ENCODE measurements at regions not wholly inside any gene's neighbourhood (a gene's known extent, or its start where the extent isn't known, plus 50 kb on each side); places are given as distances from the start of the nearest gene placed in this dataset.

GRCh38 chr4:34723605-34724004, 1520.7 kb downstream of the ARAP2 start:
- Histone ChIP-seq H3K9me3 (ENCODE audit: low read length) (no peaks in the 10 kb centered on the region), H3K4me3 (ENCODE audit: low read depth, low read length, poor library complexity, severe bottlenecking) (no peak overlapping the region), H3K4me1 (ENCODE audit: insufficient read depth, low read length, poor library complexity, severe bottlenecking) (no peaks in the 10 kb centered on the region), H3K36me3 (ENCODE audit: insufficient read depth, low read length) (no peaks in the 10 kb centered on the region), H3K27ac (ENCODE audit: low read depth, low read length, poor library complexity, severe bottlenecking) (no peak overlapping the region), H3K4me2 (ENCODE audit: low read length) (no peak overlapping the region), H4K20me1 (ENCODE audit: insufficient read depth, low read length) (no peaks in the 10 kb centered on the region), H3K9me2 (ENCODE audit: insufficient read depth, low read length) (no peaks in the 10 kb centered on the region), H2AFZ (ENCODE audit: low read length) (no peak overlapping the region), H3K79me2 (ENCODE audit: insufficient read depth, low read depth, low read length) (no peaks in the 10 kb centered on the region)
- intact Hi-C loops (cut with micrococcal nuclease; ENCODE audit: unreplicated experiment): no loop called here
- DNase-seq (ENCODE audit: low spot score): no peak
- CTCF ChIA-PET (ENCODE audit: unreplicated experiment): no interaction called here
- no TSS peak for BruUV-seq (replicated peaks)
- POLR2A ChIA-PET: interaction anchor here (0.5 kb wide), 1 partner anchor 697 kb away, joined by 3 read pairs; no protein-coding TSS in a partner anchor
- TF ChIP-seq EZH2phosphoT487 (IDR thresholded peaks at IDR 0.05; ENCODE audit: borderline replicate concordance, low read depth, low read length) (no peak), CTCF (conservative IDR thresholded peaks at IDR 0.05; ENCODE audit: low read length) (no peak)

GRCh38 chr4:34724491-34724890, 1519.8 kb downstream of the ARAP2 start:
- H3K4me2 ChIP-seq (ENCODE audit: low read length): no peak overlapping the region
- no peak overlapping the region for H3K4me3 ChIP-seq (ENCODE audit: low read depth, low read length, poor library complexity, severe bottlenecking)
- no peak for DNase-seq (ENCODE audit: low spot score)
- no peaks in the 10 kb centered on the region for H3K9me3 ChIP-seq (ENCODE audit: low read length)
- H3K27ac ChIP-seq (ENCODE audit: low read depth, low read length, poor library complexity, severe bottlenecking): no peak overlapping the region
- no peak overlapping the region for H2AFZ ChIP-seq (ENCODE audit: low read length)
- no peak for TF ChIP-seq CTCF (conservative IDR thresholded peaks at IDR 0.05; ENCODE audit: low read length)
- TF ChIP-seq EZH2phosphoT487 (IDR thresholded peaks at IDR 0.05; ENCODE audit: borderline replicate concordance, low read depth, low read length): no peak
- CTCF ChIA-PET (ENCODE audit: unreplicated experiment): no interaction called here
- no peaks in the 10 kb centered on the region for H3K36me3 ChIP-seq (ENCODE audit: insufficient read depth, low read length)
- no peaks in the 10 kb centered on the region for H3K79me2 ChIP-seq (ENCODE audit: insufficient read depth, low read depth, low read length)
- BruUV-seq (replicated peaks): no TSS peak
- H3K9me2 ChIP-seq (ENCODE audit: insufficient read depth, low read length): no peaks in the 10 kb centered on the region
- intact Hi-C loops (cut with micrococcal nuclease; ENCODE audit: unreplicated experiment): no loop called here
- H3K4me1 ChIP-seq (ENCODE audit: insufficient read depth, low read length, poor library complexity, severe bottlenecking): no peaks in the 10 kb centered on the region
- H4K20me1 ChIP-seq (ENCODE audit: insufficient read depth, low read length): no peaks in the 10 kb centered on the region
- POLR2A ChIA-PET: no interaction called here

GRCh38 chr4:34731070-34731469, 1513.2 kb downstream of the ARAP2 start:
- Histone ChIP-seq H3K4me2 (ENCODE audit: low read length) (no peak overlapping the region), H3K36me3 (ENCODE audit: insufficient read depth, low read length) (no peaks in the 10 kb centered on the region), H3K27ac (ENCODE audit: low read depth, low read length, poor library complexity, severe bottlenecking) (no peak overlapping the region), H3K79me2 (ENCODE audit: insufficient read depth, low read depth, low read length) (no peaks in the 10 kb centered on the region), H4K20me1 (ENCODE audit: insufficient read depth, low read length) (no peaks in the 10 kb centered on the region), H3K4me3 (ENCODE audit: low read depth, low read length, poor library complexity, severe bottlenecking) (no peak overlapping the region), H3K9me2 (ENCODE audit: insufficient read depth, low read length) (no peaks in the 10 kb centered on the region), H3K9me3 (ENCODE audit: low read length) (no peaks in the 10 kb centered on the region), H3K4me1 (ENCODE audit: insufficient read depth, low read length, poor library complexity, severe bottlenecking) (no peaks in the 10 kb centered on the region), H2AFZ (ENCODE audit: low read length) (no peak overlapping the region)
- no TSS peak for BruUV-seq (replicated peaks)
- ChIA-PET CTCF (ENCODE audit: unreplicated experiment) (no interaction called here), POLR2A (no interaction called here)
- TF ChIP-seq EZH2phosphoT487 (IDR thresholded peaks at IDR 0.05; ENCODE audit: borderline replicate concordance, low read depth, low read length): no peak
- no peak for TF ChIP-seq CTCF (conservative IDR thresholded peaks at IDR 0.05; ENCODE audit: low read length)
- intact Hi-C loops (cut with micrococcal nuclease; ENCODE audit: unreplicated experiment): no loop called here
- no peak for DNase-seq (ENCODE audit: low spot score)
